IPS DF 6.9 (cell line): ENCODE measurements at regions not wholly inside any gene's neighbourhood (a gene's known extent, or its start where the extent isn't known, plus 50 kb on each side); places are given as distances from the start of the nearest gene placed in this dataset.

ENCODE experiments used
- DNase-seq: peaks from one replicate; pipeline ENCODE4 v3.0.0-alpha.2; 2013; ENCODE audit warnings: low read depth, low spot score
- H3K27ac ChIP-seq: one replicate; pipeline ENCODE4 v1.5.1; 2013; ENCODE audit warnings: low read length, control low read depth
- H3K27me3 ChIP-seq: 2 replicates; pipeline ENCODE4 v1.6.1; 2013; ENCODE audit warnings: mild to moderate bottlenecking, low read length; ENCODE audit not compliant: control insufficient read depth, insufficient read depth
- H3K36me3 ChIP-seq: 2 replicates; pipeline ENCODE4 v1.6.1; 2013; ENCODE audit warnings: low read length; ENCODE audit not compliant: control insufficient read depth, insufficient read depth
- H3K4me1 ChIP-seq: 2 replicates; pipeline ENCODE4 v1.6.1; 2013; ENCODE audit warnings: low read length; ENCODE audit not compliant: control insufficient read depth, insufficient read depth
- H3K4me3 ChIP-seq: 2 replicates; pipeline ENCODE4 v1.5.1; 2013; ENCODE audit warnings: mild to moderate bottlenecking, low read length
- H3K9me3 ChIP-seq: 2 replicates; pipeline ENCODE4 v1.6.1; 2013; ENCODE audit warnings: low read length, inconsistent platforms; ENCODE audit not compliant: control insufficient read depth, insufficient read depth
- WGBS: extraction: QIAGEN DNeasy Blood & Tissue Kit; methylation state at CpG from one replicate; pipeline ENCODE4 v1.1.7; 2013; ENCODE audit warnings: mixed read lengths, missing lambda C conversion rate; ENCODE audit not compliant: insufficient read length, insufficient coverage; 5-methylcytosine and 5-hydroxymethylcytosine counted together

- Histone ChIP-seq H3K27ac (no peak overlapping the region), H3K4me1 (no peaks in the 10 kb centered on the region), H3K27me3 (no peaks in the 10 kb centered on the region), H3K4me3 (no peak overlapping the region), H3K36me3 (no peaks in the 10 kb centered on the region), H3K9me3 (no peaks in the 10 kb centered on the region)
- DNase-seq, result no peak
Measured at GRCh38 chr2:206368484-206368883, 74.8 kb upstream of the ADAM23 start.

GRCh38 chr2:206368933-206369569, 74.3 kb upstream of the ADAM23 start:
- no CpG with 5 or more reads among the region's 3 CpGs for WGBS

GRCh38 chr2:206375956-206376355, 67.4 kb upstream of the ADAM23 start:
- Histone ChIP-seq H3K36me3 (no peaks in the 10 kb centered on the region), H3K27me3 (no peaks in the 10 kb centered on the region), H3K9me3 (no peaks in the 10 kb centered on the region), H3K4me3 (no peak overlapping the region), H3K4me1 (no peaks in the 10 kb centered on the region), H3K27ac (no peak overlapping the region)
- DNase-seq, result no peak

More at GRCh38 chr2:206368933-206369569, 74.3 kb upstream of the ADAM23 start:
- Histone ChIP-seq H3K27ac (no peak overlapping the region), H3K27me3 (no peaks in the 10 kb centered on the region), H3K4me3 (no peak overlapping the region), H3K4me1 (no peaks in the 10 kb centered on the region), H3K9me3 (no peaks in the 10 kb centered on the region), H3K36me3 (no peaks in the 10 kb centered on the region)
- no peak for DNase-seq

- H3K9me3 ChIP-seq, result no peaks in the 10 kb centered on the region
- no peak overlapping the region for H3K27ac ChIP-seq
- no peaks in the 10 kb centered on the region for H3K27me3 ChIP-seq
- WGBS, result no CpG with 5 or more reads among the region's 4 CpGs
- DNase-seq, result no peak
- H3K36me3 ChIP-seq, result no peaks in the 10 kb centered on the region
- H3K4me3 ChIP-seq, result no peak overlapping the region
- H3K4me1 ChIP-seq, result no peaks in the 10 kb centered on the region
Measured at GRCh38 chr2:206378835-206379234, 64.5 kb upstream of the ADAM23 start.

GRCh38 chr2:206379266-206379665, 64.1 kb upstream of the ADAM23 start:
- no CpG with 5 or more reads among the region's 1 CpG for WGBS
- H3K27ac ChIP-seq, result no peak overlapping the region
- no peaks in the 10 kb centered on the region for H3K36me3 ChIP-seq
- no peak for DNase-seq
- H3K4me1 ChIP-seq, result no peaks in the 10 kb centered on the region
- H3K27me3 ChIP-seq, result no peaks in the 10 kb centered on the region
- H3K9me3 ChIP-seq, result no peaks in the 10 kb centered on the region
- no peak overlapping the region for H3K4me3 ChIP-seq

- no peaks in the 10 kb centered on the region for H3K9me3 ChIP-seq
- no peak for DNase-seq
- no peak overlapping the region for H3K27ac ChIP-seq
- no peaks in the 10 kb centered on the region for H3K4me1 ChIP-seq
- no peak overlapping the region for H3K4me3 ChIP-seq
- WGBS, result no CpG with 5 or more reads among the region's 3 CpGs
- H3K36me3 ChIP-seq, result no peaks in the 10 kb centered on the region
- H3K27me3 ChIP-seq, result no peaks in the 10 kb centered on the region
Measured at GRCh38 chr2:206379886-206380285, 63.4 kb upstream of the ADAM23 start.

- H3K27me3 ChIP-seq, result no peaks in the 10 kb centered on the region
- H3K4me3 ChIP-seq, result no peak overlapping the region
- no peaks in the 10 kb centered on the region for H3K9me3 ChIP-seq
- no peak overlapping the region for H3K27ac ChIP-seq
- H3K4me1 ChIP-seq, result no peaks in the 10 kb centered on the region
- no CpG with 5 or more reads among the region's 2 CpGs for WGBS
- H3K36me3 ChIP-seq, result no peaks in the 10 kb centered on the region
- no peak for DNase-seq
Measured at GRCh38 chr2:206381881-206382280, 61.5 kb upstream of the ADAM23 start.

GRCh38 chr2:206383669-206384068, 59.7 kb upstream of the ADAM23 start:
- Histone ChIP-seq H3K27me3 (no peaks in the 10 kb centered on the region), H3K4me1 (no peaks in the 10 kb centered on the region), H3K4me3 (no peak overlapping the region), H3K27ac (no peak overlapping the region), H3K9me3 (no peaks in the 10 kb centered on the region), H3K36me3 (no peaks in the 10 kb centered on the region)
- no CpG with 5 or more reads among the region's 2 CpGs for WGBS
- DNase-seq, result no peak

GRCh38 chr2:206387808-206388207, 55.5 kb upstream of the ADAM23 start:
- no peaks in the 10 kb centered on the region for H3K4me1 ChIP-seq
- H3K27me3 ChIP-seq, result no peaks in the 10 kb centered on the region
- H3K9me3 ChIP-seq, result no peaks in the 10 kb centered on the region
- H3K36me3 ChIP-seq, result no peaks in the 10 kb centered on the region
- no peak overlapping the region for H3K27ac ChIP-seq
- H3K4me3 ChIP-seq, result no peak overlapping the region
- no CpG with 5 or more reads among the region's 3 CpGs for WGBS
- no peak for DNase-seq

GRCh38 chr2:206388698-206389097, 54.6 kb upstream of the ADAM23 start:
- DNase-seq, result no peak
- no peaks in the 10 kb centered on the region for H3K36me3 ChIP-seq
- no peaks in the 10 kb centered on the region for H3K27me3 ChIP-seq
- H3K27ac ChIP-seq, result no peak overlapping the region
- no peaks in the 10 kb centered on the region for H3K4me1 ChIP-seq
- H3K9me3 ChIP-seq, result no peaks in the 10 kb centered on the region
- H3K4me3 ChIP-seq, result no peak overlapping the region

GRCh38 chr2:206389164-206389563, 54.2 kb upstream of the ADAM23 start:
- no peak overlapping the region for H3K27ac ChIP-seq
- WGBS, result no CpG with 5 or more reads among the region's 2 CpGs
- DNase-seq, result no peak

More at GRCh38 chr2:206389164-206389563, 54.2 kb upstream of the ADAM23 start:
- H3K9me3 ChIP-seq, result no peaks in the 10 kb centered on the region
- no peak overlapping the region for H3K4me3 ChIP-seq
- H3K27me3 ChIP-seq, result no peaks in the 10 kb centered on the region
- no peaks in the 10 kb centered on the region for H3K36me3 ChIP-seq
- H3K4me1 ChIP-seq, result no peaks in the 10 kb centered on the region
